Esophagus squamous epithelium (tissue), 5 donors: ENCODE measurements at regions not wholly inside any gene's neighbourhood (a gene's known extent, or its start where the extent isn't known, plus 50 kb on each side); places are given as distances from the start of the nearest gene placed in this dataset.
"Not testable (repeated sequence)": the region's sequence is repeated elsewhere in the genome, so short reads cannot be mapped to it uniquely, and the experiment has no call there.

ENCODE experiments used
- DNase-seq: peaks from one replicate; lab custom pipeline; 2025; lab: John Stamatoyannopoulos, UW
- H3K27ac ChIP-seq, 4 donors: fragments of 200-600 bp; sonication (generic); one replicate each; pipeline ENCODE4 v1.5.1; 2016 to 2019; ENCODE audit warnings: mild to moderate bottlenecking in 1 of 4
- H3K27me3 ChIP-seq, 4 donors: fragments of 200-600 bp; sonication (generic); 1 replicate in 3 of 4; 2 replicates in 1 of 4; pipeline versions ENCODE4 v1.5.1 to v1.6.0; 2017 to 2021; ENCODE audit warnings: antibody characterized with exemption in 1 of 4
- H3K36me3 ChIP-seq, 3 donors: fragments of 200-600 bp; sonication (generic); one replicate each; pipeline ENCODE4 v1.5.1; 2016 to 2019
- H3K4me1 ChIP-seq, 3 donors: fragments of 200-600 bp; sonication (generic); one replicate each; pipeline ENCODE4 v1.5.1; 2017 to 2019
- H3K4me3 ChIP-seq, 4 donors: fragments of 200-600 bp; sonication (generic); 1 replicate in 3 of 4; 2 replicates in 1 of 4; pipeline ENCODE4 v1.5.1; 2016 to 2019; ENCODE audit warnings: mild to moderate bottlenecking in 2 of 4, moderate library complexity in 1 of 4
- H3K9me3 ChIP-seq, 3 donors: fragments of 200-600 bp; sonication (generic); one replicate each; pipeline ENCODE4 v1.5.1; 2016 to 2019
- CTCF ChIP-seq, 6 experiments: fragments of 450-650 bp in 4 of 6; fragments of 200-600 bp in 2 of 6; sonication (generic) in 2 of 6; IDR thresholded peaks; one replicate each; pipeline ENCODE4 v1.5.1; 2016 to 2019; ENCODE audit warnings: antibody characterized with exemption in 6 of 6, mild to moderate bottlenecking in 4 of 6, moderate library complexity in 4 of 6
- POLR2A ChIP-seq, 4 donors: fragments of 450-650 bp; IDR thresholded peaks; one replicate each; pipeline ENCODE4 v1.6.1; 2017; ENCODE audit warnings: antibody characterized with exemption in 4 of 4, mild to moderate bottlenecking in 4 of 4, moderate library complexity in 3 of 4
- WGBS, 2 donors: methylation state at CpG; one replicate each; pipeline ENCODE4 v1.1.5; 2018; 5-methylcytosine and 5-hydroxymethylcytosine counted together
- intact Hi-C: fragments of 100-400 bp; cut with DNase I; formaldehyde crosslinking; loops from one replicate; pipeline ENCODE4 v1.15.0; 2022
- donor health status: DM: yes; HTN: yes; CAD: no.

GRCh38 chr3:88732186-88732585, 375.2 kb upstream of the EPHA3 start:
- Histone ChIP-seq H3K36me3 (no peaks in the 10 kb centered on the region), H3K9me3 (no peaks in the 10 kb centered on the region), H3K4me1 (no peaks in the 10 kb centered on the region), H3K4me3 (no peak overlapping the region), H3K27ac (no peak overlapping the region), H3K27me3 (no peaks in the 10 kb centered on the region)
- intact Hi-C loops = no loop called here
- TF ChIP-seq CTCF (IDR thresholded peaks at IDR 0.05) (no peak), POLR2A (IDR thresholded peaks at IDR 0.05) (no peak)
- DNase-seq = no peak
- 65 to 71% methylated on average over 9 of the region's 9 CpGs for WGBS, 2 donors

- no peak overlapping the region for H3K27ac ChIP-seq
- no peak for TF ChIP-seq CTCF (IDR thresholded peaks at IDR 0.05)
- no peak for TF ChIP-seq POLR2A (IDR thresholded peaks at IDR 0.05)
- no peaks in the 10 kb centered on the region for H3K9me3 ChIP-seq
- DNase-seq = no peak
- no peaks in the 10 kb centered on the region for H3K36me3 ChIP-seq
- H3K4me1 ChIP-seq = no peaks in the 10 kb centered on the region
- H3K4me3 ChIP-seq = no peak overlapping the region
- intact Hi-C loops = no loop called here
- H3K27me3 ChIP-seq = no peaks in the 10 kb centered on the region
These were observed 365.3 kb upstream of the EPHA3 start for GRCh38 chr3:88742106-88742505.

GRCh38 chr3:88742674-88743507, 364.5 kb upstream of the EPHA3 start:
- H3K27me3 ChIP-seq = no peaks in the 10 kb centered on the region
- no peaks in the 10 kb centered on the region for H3K36me3 ChIP-seq
- H3K4me1 ChIP-seq = no peaks in the 10 kb centered on the region
- H3K27ac ChIP-seq = no peak overlapping the region
- DNase-seq = no peak
- H3K9me3 ChIP-seq = no peaks in the 10 kb centered on the region
- TF ChIP-seq CTCF (IDR thresholded peaks at IDR 0.05) (no peak), POLR2A (IDR thresholded peaks at IDR 0.05) (no peak)
- intact Hi-C loops = no loop called here
- H3K4me3 ChIP-seq = no peak overlapping the region

- Histone ChIP-seq H3K27me3 (no peaks in the 10 kb centered on the region), H3K4me3 (no peak overlapping the region), H3K9me3 (no peaks in the 10 kb centered on the region), H3K4me1 (no peaks in the 10 kb centered on the region), H3K27ac (no peak overlapping the region), H3K36me3 (no peaks in the 10 kb centered on the region)
- WGBS, 2 donors = 65 to 80% methylated on average over 1 of the region's 1 CpG
- intact Hi-C loops = no loop called here
- TF ChIP-seq POLR2A (IDR thresholded peaks at IDR 0.05) (no peak), CTCF (IDR thresholded peaks at IDR 0.05) (no peak)
- DNase-seq = no peak
These were observed 362.5 kb upstream of the EPHA3 start for GRCh38 chr3:88744896-88745295.

- H3K36me3 ChIP-seq, H3K27ac ChIP-seq, H3K4me3 ChIP-seq, H3K4me1 ChIP-seq, H3K9me3 ChIP-seq, DNase-seq, intact Hi-C loops, H3K27me3 ChIP-seq: not testable (repeated sequence)
- 93% methylated on average over 3 of the region's 6 CpGs; no CpG with 5 or more reads in 1 of the 2 donors for WGBS, 2 donors
These were observed 360.3 kb upstream of the EPHA3 start for GRCh38 chr3:88747145-88747544.
